HG02938 (cell line): ENCODE measurements at regions not wholly inside any gene's neighbourhood (a gene's known extent, or its start where the extent isn't known, plus 50 kb on each side); places are given as distances from the start of the nearest gene placed in this dataset.

Experiments
- ATAC-seq: cut with Tn5 transposase; IDR thresholded peaks from one replicate; pipeline ENCODE4 v1.9.1; 2021; ENCODE audit warnings: mild to moderate bottlenecking, moderate library complexity; ENCODE audit not compliant: unreplicated experiment

DNA sequence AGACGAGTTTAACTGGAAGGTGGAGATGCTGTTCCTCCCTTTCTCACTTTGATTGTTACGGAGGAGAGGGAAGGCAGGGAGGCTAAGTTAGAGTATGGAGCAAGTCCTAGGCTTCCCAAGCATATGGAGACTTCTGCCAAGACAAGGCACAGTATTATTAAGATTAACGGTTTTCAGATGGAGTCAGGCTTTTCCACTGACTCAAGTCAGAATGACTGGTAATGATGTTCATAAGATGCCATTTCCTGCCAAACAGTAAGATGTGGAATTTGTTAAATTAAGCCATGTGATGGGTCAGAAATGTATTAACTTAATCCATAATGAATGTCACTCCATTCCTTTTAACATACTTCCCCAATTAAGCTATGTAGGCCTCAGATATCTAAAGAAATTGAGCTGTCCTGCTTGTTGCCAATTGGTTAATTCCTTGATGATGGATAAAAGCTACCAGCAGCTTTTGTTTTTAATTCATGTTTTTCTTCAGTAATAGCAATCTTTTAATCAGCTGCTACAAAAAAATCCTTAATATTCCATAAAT is 383.7 kb downstream of the ZNF521 start:
- no peak for ATAC-seq

DNA sequence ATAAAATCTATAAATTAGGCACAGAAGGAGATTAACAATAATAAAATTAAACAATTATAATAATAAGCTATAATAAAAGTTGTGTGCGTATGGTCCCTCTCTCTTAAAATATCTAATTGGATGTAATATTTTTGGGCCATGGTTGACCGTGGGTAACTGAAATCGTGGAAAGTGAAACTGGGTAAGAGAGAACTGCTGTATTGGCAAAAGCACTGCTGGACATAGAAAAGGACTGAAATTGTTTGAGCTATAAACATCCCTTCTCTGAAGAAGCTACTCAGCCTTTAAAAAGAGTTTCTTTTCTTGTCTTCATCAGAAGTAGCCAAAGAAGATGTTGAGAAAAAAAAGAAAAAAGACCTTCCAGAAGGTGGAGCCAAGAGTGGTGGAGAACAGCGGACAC is 379.4 kb downstream of the ZNF521 start:
- ATAC-seq, result no peak

DNA sequence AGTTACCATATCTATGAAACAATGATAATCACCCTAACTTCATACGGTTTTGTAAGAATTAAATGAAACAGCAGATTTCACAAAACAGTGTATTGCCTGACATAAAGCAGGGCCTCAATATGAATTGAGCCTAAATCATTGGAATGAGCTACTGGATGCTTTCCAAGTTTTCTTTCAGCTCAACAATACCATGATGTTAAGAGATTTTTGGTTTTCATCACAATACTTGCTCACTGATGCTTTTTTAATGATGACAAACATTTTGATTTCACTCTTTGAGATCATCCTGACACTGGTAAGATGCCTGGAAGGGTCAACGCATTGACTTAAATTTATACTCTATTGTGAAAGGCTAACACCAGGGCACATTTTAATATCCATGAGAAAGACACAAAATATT is 377.5 kb downstream of the ZNF521 start:
- ATAC-seq, result no peak

DNA sequence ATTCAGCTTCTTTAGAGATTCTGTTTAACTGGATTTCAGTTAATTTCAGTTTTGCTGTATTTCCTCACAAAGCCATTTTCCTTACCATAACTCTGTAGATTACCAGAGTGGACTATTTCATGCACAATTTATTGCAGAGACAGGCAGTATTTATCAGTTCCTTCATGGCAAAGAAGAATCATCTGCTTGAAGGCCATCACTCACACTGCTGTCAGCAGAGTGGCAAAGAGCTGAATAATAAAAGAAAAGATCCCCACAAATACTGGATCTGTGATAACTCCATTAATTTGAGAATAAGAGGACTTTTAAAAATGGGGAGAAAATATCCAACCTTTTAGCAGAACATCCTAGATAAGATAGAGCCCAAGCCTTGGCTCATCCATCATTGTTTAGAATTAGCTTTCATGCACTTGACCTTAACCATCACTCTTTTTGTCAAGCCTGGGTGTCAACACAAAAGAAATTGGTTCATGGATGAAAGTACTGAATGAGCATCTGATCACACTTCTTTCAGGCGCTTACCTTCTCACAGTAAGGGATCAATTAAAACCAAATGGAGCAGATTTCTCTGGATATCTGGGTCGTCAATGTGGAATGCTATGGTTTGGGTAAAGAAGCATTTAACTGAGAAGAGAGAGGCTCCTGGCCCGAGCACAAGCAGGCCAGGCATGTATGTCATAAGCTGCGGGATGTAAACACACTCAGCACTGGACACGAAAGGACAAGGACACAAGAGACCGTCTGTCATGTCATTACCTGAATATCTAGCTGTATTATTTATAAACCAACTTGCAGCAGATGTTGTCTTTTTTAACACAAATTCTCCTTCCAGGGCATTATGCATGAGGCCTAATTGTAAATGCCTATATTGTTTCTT is 376.2 kb downstream of the ZNF521 start:
- no peak for ATAC-seq

DNA sequence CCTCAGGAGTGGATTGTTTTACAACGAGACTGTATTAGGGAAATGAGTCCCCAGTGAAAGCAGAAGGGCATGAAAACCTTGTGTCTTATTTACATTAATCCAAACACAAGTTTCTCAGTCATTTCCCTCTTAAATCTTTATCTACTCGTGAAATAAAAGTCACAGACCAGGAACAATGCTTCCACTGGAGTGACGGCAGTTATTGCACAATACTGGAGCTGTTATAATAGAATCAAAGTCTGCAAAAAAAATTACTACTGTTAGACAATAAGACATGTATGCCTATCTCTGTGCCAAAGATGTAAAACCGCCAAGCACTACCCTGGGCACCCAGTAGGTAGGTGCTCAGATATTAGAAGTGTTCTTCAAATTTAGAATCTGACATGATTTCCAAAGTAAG is 375.5 kb downstream of the ZNF521 start:
- no peak for ATAC-seq

DNA sequence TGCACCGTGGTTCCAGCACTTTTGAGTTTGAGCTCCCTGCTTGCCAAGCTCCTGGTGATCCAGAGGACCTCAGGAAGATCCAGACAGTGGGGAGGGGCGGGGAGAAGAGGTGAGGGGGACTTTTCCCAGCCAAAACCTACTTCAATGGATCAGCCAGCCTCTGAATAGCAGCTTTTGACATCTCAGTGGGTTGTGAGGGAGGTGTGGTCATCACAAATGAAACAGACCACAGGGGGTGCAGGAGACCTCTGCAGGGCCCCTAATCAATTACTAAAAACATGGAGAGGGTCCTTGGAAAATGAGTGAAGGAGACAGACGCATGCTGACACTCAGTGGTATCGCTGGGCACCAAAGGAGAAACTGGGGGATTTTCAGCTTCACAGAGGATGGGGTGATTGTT is 372.7 kb downstream of the ZNF521 start:
- ATAC-seq, result no peak

DNA sequence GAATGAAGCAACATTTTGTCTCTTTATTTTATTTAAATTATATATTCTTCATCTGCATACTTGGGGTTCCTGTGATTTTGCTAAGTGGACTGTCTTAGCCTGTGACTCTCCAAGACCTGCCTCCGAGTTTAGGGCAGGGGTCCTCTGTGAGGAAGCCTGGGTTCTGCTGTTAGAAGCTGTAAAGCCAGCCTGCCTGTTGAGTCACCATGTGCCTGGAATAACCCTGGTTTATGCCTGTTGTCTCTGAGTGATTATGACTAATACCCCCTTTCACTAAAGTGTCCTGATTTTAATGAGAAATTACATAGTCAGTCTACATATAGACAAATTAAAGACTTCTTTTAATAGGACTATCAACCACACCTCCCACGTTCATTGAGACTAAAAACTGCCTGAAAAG is 369.1 kb downstream of the ZNF521 start:
- ATAC-seq, result no peak

DNA sequence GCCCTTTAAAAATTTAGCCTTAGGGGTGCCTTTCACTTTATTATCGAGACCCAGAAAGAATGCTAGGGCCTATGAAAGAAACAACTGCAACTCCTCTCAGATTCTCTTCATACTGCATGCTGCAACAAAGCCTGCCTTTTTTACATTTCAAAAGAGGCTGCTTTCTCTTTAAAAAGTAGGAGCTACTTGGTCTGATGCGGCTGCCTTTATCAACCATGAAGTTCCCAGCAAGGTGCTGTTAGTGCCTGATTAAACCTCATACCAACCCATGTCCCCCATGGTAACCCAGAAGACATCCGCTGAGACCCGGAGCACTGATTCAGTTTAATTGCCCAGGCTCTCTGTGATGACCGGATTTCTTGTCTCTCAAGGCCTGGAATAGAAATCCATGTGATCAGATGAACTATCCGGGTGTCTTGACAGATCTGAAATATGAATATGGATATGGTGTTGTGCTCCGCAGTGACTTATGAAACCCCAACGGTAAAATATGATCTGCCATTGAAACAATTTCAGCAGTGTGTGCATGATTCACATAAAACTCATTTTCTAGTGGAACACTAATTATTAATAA is 368.3 kb downstream of the ZNF521 start:
- no peak for ATAC-seq

DNA sequence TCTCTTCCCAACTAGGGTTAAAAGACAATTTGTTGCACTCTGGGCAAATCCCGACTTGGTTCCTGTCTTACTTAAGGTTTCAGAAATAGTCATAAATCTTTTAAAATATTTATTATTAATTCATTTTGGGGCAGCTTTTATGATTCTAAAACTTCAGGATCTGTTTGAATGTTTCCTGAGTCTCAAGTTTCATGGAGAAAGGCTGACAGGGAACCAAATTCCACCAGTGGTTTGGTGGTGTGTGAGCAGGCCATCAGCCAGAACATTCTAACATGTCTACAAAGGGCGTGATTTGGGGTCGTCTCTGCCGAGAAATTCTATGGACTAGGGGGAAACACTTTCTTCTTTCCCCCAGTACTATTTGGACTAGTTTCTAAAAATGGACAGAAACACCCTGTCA is 366.4 kb downstream of the ZNF521 start:
- ATAC-seq, result no peak

DNA sequence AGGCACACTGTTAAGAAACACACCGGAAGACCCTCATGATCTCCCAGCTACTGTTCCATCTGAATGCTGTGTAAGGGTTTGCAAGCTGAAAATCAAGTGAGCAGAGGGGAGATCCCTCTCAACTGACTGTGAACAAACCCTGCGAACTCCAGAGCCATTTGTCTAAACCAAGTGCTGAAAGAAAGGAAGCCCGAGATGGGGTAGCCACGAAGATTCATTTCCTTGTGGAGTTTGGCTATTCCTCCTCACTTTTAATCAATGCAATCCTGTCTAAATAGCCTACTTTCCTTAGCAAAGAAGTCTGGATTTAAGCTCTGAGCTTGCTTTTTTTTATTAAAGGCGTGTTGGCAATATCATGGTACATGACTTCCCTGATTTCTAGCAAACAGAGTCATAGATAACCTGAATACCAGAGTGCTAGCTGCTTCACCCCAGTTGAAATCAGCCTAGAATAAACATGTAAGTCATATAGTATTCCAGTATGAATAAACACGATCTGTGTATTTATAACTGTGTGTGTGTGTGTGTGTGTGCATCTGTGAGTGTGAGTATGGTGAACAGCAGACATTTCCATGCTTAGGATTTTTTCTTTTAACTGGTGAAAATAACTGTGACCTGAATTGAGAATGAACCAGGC is 365.2 kb downstream of the ZNF521 start:
- no peak for ATAC-seq

DNA sequence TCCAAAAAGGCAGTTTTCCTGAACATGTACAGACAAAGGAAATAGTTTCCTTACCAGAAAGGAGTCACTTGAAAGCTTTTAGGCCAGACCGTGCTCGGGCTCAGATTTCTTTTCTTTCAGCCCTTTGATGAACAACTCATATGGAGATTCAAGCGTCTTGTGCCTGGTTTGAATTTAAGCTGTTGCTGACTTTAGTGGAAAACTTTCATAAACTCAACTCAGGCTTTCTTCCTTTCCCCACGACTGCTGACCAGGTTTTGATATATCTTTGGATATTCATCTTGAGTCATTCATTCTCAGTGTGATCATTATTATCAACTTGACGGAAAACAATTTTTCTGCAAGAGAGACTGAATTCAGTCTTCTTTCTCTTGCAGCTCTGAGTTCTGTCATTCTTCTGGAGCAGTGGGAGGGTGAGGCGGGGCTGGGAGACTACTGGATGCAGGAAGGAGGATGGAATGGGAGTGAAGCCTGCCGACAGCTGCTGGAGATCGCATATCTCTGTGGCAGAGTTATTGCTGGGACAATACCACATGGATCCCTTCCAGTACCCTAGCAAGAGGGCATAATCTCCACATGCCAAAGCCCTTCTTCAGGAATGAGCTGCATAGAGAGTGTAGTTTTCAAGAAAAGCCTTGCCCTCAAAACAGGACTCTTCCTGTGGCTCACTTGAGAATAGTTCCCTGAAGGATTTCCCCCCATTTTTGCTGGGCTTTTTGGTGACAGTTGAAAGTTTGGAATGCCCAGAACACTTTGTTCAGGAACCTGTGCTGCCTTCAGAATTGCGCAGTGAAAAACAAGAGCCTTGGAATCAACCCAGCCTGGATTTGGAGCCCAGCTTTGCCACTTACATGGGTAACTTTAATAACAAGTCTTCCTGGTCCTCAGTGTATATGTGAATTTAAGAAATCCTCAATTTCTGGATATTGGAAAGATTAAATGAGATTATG is 364.4 kb downstream of the ZNF521 start:
- ATAC-seq, result no peak

DNA sequence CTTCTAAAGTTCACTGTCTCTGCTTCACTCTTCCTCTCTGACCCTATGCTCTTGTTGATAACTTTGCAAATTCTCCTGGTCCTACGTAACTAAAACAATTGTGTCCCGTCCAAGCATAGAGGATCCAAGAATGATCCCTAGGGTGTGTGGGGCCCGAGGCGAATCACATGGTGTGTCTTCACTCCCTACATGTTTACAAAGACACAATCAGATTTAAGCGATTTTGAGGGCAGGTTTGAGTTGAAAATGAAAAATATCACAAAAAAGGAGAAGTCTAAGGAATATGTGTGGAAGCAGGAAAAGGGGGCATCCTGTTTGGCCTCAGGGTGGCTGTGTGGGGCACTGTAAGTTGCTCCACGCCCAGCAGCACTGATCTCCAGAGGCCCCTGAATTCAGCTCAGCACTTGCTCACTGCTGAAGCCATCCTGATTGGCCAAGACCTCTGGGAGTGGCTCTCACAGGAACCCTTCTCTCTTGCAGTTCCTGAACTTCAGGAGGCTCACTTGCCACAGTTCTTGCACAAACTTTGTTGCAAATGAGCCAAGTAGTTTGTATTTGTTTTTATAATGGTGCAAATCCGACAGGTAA is 363.6 kb downstream of the ZNF521 start:
- ATAC-seq, result no peak

DNA sequence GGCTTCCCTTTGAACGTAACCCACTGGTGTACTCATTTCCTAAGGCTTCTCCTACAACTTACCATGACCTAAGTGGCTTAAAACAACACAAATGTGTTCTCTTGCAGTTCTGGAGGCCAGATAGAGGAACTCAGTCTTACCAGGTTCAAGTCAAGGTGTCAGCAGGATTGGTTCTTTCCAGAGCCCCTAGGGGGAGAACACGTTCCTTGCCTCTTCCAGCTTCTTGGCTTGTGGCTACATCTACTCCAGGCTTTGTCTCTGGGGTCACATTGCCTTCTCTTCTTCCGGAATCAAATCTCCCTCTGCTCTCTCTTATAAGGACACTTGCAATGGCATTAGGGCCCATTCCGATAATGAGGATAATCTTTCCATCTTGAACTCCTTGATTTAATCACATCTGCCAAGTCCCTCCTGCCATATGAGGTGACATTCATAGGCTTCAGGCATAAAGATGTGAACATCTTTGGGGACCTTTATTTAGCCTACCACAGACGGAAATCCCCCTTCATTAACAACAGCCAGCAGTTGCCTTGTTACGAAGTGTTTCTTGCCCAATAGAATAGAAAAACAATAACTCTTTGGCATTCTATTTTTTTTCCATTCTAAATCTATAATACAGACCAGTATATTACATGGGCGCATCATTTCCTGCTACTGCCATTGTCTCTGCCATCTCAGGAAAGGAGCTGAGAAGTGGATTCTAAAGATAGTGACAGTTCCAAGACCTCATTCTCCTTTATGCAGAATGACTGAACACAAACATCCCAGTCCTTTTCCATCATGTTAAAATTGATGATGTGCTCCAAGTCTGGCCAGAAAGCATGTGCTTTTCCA is 362.0 kb downstream of the ZNF521 start:
- no peak for ATAC-seq

DNA sequence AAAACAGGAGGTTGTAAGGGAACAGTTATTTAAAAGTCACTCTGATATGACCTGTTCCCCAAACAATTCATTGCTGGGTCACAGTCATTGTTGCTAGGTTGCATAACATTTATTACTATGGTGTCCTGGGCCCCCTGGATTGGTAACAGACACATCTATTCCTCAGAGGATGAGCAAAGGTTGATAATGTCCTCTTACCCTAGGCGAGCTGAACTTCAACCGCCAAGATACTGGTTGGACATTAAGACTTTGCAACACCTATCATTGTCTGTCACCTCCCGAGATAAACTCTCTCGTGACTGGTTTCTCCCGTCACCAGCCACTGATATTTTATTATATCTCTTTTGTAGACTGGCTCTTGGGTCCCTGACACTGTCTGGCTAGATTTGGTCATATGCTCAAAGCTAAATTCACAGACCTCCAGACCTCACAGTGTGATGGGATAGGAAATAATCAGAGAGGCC is 361.3 kb downstream of the ZNF521 start:
- ATAC-seq, result no peak

DNA sequence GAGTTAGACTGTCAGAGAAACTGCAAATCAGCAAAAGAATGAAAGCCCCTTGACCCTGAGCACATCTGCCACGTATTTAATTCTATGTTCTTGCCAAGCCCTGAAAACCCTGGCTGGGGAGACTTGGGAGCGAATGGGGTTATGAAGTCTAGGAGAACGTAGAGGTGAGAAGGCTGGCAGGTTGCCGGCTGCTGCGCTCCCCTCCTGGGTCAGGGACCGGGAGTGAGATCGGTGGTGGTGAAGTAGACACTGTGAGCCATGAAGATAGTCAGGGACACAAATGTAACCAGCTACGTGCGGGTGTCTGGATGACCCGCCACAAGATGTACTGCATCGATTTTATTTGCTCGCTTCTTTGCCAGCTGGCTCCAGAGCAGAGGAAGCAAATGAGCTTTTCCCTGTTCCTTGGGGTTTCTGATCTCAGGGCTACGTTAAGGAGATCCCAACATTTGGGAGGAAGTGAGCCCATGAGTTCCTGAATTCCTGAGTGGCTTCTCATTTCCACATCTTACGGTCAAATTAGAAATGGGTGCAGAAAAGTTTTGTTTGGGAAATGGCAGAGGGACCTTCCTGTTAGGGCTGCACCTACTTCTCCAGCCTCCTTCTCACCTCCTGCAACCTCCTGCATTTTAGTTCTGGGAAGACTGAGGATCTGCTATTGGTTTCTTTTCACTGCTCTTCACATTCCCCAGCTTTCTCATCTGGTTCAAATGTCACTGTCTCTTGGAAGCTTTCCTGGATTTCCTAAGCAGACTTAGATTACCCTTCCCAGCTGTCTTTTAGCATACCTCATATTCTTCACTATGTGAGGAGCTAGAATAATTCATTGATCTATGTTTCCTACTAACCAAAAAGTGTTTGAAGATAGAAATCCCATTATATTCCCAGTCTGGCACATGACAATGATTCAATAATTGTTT is 360.6 kb downstream of the ZNF521 start:
- ATAC-seq, result no peak

DNA sequence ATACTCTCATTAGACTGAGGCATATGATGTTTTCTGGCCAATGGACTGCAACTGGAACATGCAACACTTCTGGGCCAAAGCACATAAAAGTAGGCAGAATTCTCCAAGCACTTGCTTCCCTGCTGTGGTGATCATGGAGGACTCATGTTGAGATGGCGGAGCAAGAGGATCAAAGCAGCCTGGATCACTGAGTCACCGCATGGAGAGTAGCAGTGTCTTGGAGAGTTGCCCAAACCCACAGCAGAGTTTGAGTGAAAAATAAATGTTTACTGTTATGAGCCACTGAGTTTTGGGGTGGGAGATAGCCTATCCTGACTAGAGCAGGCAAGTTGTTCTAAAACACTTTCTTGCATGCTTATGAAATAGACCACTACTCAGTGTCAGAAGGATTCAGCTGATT is 359.5 kb downstream of the ZNF521 start:
- ATAC-seq, result no peak

DNA sequence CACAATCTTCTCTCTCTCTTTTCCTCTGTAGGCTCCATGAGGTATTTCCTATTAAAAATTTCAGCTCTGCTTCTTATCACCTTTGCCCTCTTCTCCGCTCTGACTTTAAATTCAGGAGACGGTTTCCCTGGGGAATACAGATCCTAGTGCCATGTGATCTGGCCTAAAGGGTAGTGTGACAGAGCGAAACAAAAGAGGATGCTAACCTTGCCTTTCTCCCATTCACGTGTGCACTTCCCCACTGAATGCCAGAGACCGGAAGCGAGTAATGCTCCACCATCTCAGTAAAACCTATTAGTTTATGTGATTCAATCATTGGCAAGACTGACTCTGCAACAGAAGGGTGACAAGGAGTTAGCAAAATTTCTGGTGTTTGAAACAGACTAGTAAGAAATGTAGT is 358.3 kb downstream of the ZNF521 start:
- ATAC-seq, result no peak

DNA sequence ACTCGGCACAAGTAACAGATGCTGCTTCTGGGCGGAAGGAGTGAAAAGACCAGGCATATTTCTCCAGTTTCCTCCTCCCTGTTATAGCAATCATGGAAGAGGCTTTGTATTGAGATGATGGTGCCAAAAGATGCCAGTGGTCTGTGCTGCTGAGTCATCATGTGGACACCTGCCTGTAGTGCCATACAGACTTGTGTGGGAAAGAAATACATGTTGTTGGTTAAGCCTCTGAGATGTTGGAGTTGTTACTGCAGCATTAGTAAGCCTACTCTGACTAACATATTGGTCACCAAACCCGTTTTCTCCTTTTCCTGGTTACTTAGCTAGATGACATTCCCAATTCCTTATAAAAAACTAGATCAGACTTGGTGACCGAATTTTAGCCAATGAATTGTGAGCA is 356.9 kb downstream of the ZNF521 start:
- ATAC-seq, result no peak
